Right lobe of liver (tissue), 4 donors: ENCODE measurements at regions not wholly inside any gene's neighbourhood (a gene's known extent, or its start where the extent isn't known, plus 50 kb on each side); places are given as distances from the start of the nearest gene placed in this dataset.

ENCODE experiments used
- CTCF ChIP-seq, 4 donors: fragments of 200-600 bp in 3 of 4; fragments of 450-650 bp in 1 of 4; IDR thresholded peaks; one replicate each; pipeline versions ENCODE4 v1.5.1 to v1.8.0; 2016 to 2022; ENCODE audit warnings: antibody characterized with exemption in 4 of 4, mild to moderate bottlenecking in 2 of 4
- POLR2A ChIP-seq: fragments of 450-650 bp; IDR thresholded peaks from one replicate; pipeline ENCODE4 v1.6.1; 2017; ENCODE audit warnings: antibody characterized with exemption, mild to moderate bottlenecking
- donor health status: DM: no; HTN: no; CAD: no.
- donor health status: DM: no; HTN: no; CAD: no.
- donor health status: DM: no; HTN: yes; CAD: no.

DNA sequence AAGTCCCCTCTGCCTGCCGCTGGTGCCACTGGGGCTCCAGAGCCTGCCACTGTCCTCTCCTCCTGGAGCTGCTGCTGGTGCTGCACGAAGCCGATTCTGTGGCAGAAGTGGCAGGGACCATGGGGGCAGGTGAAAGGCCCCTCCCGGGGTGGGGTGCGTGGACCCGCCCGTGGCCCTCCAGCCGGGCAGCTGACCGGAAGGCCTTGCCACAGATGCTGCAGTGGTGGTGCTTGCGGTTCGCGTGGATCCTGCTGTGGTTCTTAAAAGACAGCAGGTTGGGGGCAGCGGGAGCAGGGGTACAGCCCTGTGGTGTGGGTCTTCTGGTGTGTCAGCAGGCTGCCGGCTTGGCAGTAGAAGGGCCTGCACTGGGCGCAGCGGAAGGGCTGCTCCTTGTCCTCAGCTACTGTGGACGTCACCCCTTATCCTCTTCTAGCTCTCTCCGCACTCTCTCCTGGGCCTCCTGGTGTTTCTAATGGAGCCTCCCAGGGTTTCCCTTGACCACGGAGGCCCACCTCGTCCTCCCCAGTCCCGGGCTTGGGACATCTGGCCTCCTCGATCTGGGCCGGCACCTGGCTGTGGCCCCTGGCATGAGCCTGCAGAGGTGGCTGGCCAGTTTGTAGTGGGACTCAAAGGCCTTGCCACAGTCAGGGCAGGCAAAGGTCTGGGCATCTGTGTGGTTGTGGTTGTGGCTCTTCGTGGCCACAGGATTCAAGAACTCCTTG is 380.4 kb downstream of the OLFM4 start:
- TF ChIP-seq POLR2A (no peak), CTCF (IDR thresholded peaks at IDR 0.05) (no peak)
